ENCODE measurements at regions not wholly inside any gene's neighbourhood (a gene's known extent, or its start where the extent isn't known, plus 50 kb on each side); places are given as distances from the start of the nearest gene placed in this dataset.

- TF ChIP-seq EZH2 (IDR thresholded peaks at IDR 0.05), result no peak
- TF ChIP-seq, protein P1, sequence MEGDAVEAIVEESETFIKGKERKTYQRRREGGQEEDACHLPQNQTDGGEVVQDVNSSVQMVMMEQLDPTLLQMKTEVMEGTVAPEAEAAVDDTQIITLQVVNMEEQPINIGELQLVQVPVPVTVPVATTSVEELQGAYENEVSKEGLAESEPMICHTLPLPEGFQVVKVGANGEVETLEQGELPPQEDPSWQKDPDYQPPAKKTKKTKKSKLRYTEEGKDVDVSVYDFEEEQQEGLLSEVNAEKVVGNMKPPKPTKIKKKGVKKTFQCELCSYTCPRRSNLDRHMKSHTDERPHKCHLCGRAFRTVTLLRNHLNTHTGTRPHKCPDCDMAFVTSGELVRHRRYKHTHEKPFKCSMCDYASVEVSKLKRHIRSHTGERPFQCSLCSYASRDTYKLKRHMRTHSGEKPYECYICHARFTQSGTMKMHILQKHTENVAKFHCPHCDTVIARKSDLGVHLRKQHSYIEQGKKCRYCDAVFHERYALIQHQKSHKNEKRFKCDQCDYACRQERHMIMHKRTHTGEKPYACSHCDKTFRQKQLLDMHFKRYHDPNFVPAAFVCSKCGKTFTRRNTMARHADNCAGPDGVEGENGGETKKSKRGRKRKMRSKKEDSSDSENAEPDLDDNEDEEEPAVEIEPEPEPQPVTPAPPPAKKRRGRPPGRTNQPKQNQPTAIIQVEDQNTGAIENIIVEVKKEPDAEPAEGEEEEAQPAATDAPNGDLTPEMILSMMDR (IDR thresholded peaks at IDR 0.05), result no peak
Measured at GRCh38 chrX:10902001-10902400, 209.1 kb upstream of the HCCS start.

Measured in neural progenitor cell (in vitro differentiated cells).